Smooth muscle cell of the brain vasculature (primary cell): ENCODE measurements at regions not wholly inside any gene's neighbourhood (a gene's known extent, or its start where the extent isn't known, plus 50 kb on each side); places are given as distances from the start of the nearest gene placed in this dataset.

Source experiments
- DNase-seq: peaks from one replicate; pipeline ENCODE4 v3.0.0-alpha.2; 2012; ENCODE audit warnings: low read depth, low spot score

- no peak for DNase-seq
Measured at GRCh38 chr5:17431272-17432050, 66.6 kb upstream of the TAF11L2 start.

- no peak for DNase-seq
Measured at GRCh38 chr5:17432569-17432968, 65.5 kb upstream of the TAF11L2 start.

- DNase-seq: no peak
Measured at GRCh38 chr5:17433406-17433805, 64.6 kb upstream of the TAF11L2 start.

GRCh38 chr5:17434982-17435381 is 63.0 kb upstream of the TAF11L2 start:
- DNase-seq: no peak

- no peak for DNase-seq
Measured at GRCh38 chr5:17436350-17436749, 61.7 kb upstream of the TAF11L2 start.

GRCh38 chr5:17436761-17437221 is 61.2 kb upstream of the TAF11L2 start:
- DNase-seq: no peak

- no peak for DNase-seq
Measured at GRCh38 chr5:17438027-17438426, 60.0 kb upstream of the TAF11L2 start.

- no peak for DNase-seq
Measured at GRCh38 chr5:17439956-17440355, 58.1 kb upstream of the TAF11L2 start.

GRCh38 chr5:17440766-17441165 is 57.3 kb upstream of the TAF11L2 start:
- DNase-seq: no peak

GRCh38 chr5:17441351-17441750 is 56.7 kb upstream of the TAF11L2 start:
- no peak for DNase-seq

GRCh38 chr5:17443333-17444130 is 54.5 kb upstream of the TAF11L2 start:
- DNase-seq: no peak

- DNase-seq: no peak
Measured at GRCh38 chr5:17444496-17444895, 53.5 kb upstream of the TAF11L2 start.

GRCh38 chr5:17445185-17445584 is 52.8 kb upstream of the TAF11L2 start:
- DNase-seq: no peak
